Cardiac muscle cell (in vitro differentiated cells and primary cell): ENCODE measurements at regions not wholly inside any gene's neighbourhood (a gene's known extent, or its start where the extent isn't known, plus 50 kb on each side); places are given as distances from the start of the nearest gene placed in this dataset.
"Not testable (repeated sequence)": the region's sequence is repeated elsewhere in the genome, so short reads cannot be mapped to it uniquely, and the experiment has no call there.

Experiments
- DNase-seq, 2 donors: peaks; one replicate each; pipeline versions ENCODE4 v3.0.0 to v3.0.0-alpha.2; 2010 to 2017; ENCODE audit warnings: low read depth in 1 of 2, low spot score in 1 of 2
- H3K27ac ChIP-seq: fragments of 200-600 bp; sonication (generic); 2 replicates; pipeline ENCODE4 v1.5.1; 2016
- H3K27me3 ChIP-seq: fragments of 200-600 bp; sonication (generic); 2 replicates; pipeline ENCODE4 v1.6.0; 2016; ENCODE audit warnings: control low read depth
- H3K36me3 ChIP-seq: fragments of 200-600 bp; sonication (generic); 2 replicates; pipeline ENCODE4 v1.5.1; 2016; ENCODE audit warnings: control low read depth
- H3K4me1 ChIP-seq: fragments of 200-600 bp; sonication (generic); 2 replicates; pipeline ENCODE4 v1.8.1; 2017; ENCODE audit warnings: low read depth, mild to moderate bottlenecking, mixed run types
- H3K4me3 ChIP-seq: fragments of 200-600 bp; sonication (generic); 2 replicates; pipeline ENCODE4 v1.5.1; 2016; ENCODE audit warnings: mild to moderate bottlenecking
- H3K9me3 ChIP-seq: fragments of 200-600 bp; sonication (generic); 2 replicates; pipeline ENCODE4 v1.5.1; 2017; ENCODE audit warnings: low read depth, mild to moderate bottlenecking, control low read depth
- CTCF ChIP-seq: IDR thresholded peaks from 2 replicates; pipeline ENCODE4 v1.5.1; 2012; ENCODE audit warnings: low read depth, mild to moderate bottlenecking, low read length

GRCh38 chr5:122209601-122210000 is 80.3 kb downstream of the ZNF474 start:
- not testable (repeated sequence) for DNase-seq, H3K36me3 ChIP-seq, H3K27me3 ChIP-seq, H3K27ac ChIP-seq, H3K4me3 ChIP-seq, H3K9me3 ChIP-seq, H3K4me1 ChIP-seq

GRCh38 chr5:122218778-122219177 is 89.4 kb downstream of the ZNF474 start:
- Histone ChIP-seq H3K9me3 (no peaks in the 10 kb centered on the region), H3K36me3 (no peaks in the 10 kb centered on the region), H3K27me3 (no peaks in the 10 kb centered on the region), H3K4me1 (no peaks in the 10 kb centered on the region), H3K4me3 (no peak overlapping the region), H3K27ac (no peak overlapping the region)
- TF ChIP-seq CTCF: no peak
- DNase-seq: no peak

GRCh38 chr5:122219436-122220166 is 90.3 kb downstream of the ZNF474 start:
- Histone ChIP-seq H3K4me1 (no peaks in the 10 kb centered on the region), H3K27me3 (no peaks in the 10 kb centered on the region), H3K36me3 (no peaks in the 10 kb centered on the region), H3K4me3 (no peak overlapping the region), H3K27ac (no peak overlapping the region), H3K9me3 (no peaks in the 10 kb centered on the region)
- no peak for TF ChIP-seq CTCF
- no peak for DNase-seq

- no peaks in the 10 kb centered on the region for H3K4me1 ChIP-seq
- no peak for DNase-seq
- no peak overlapping the region for H3K27ac ChIP-seq
- H3K9me3 ChIP-seq: no peaks in the 10 kb centered on the region
- H3K27me3 ChIP-seq: no peaks in the 10 kb centered on the region
- no peak overlapping the region for H3K4me3 ChIP-seq
- H3K36me3 ChIP-seq: no peaks in the 10 kb centered on the region
- no peak for TF ChIP-seq CTCF
Measured at GRCh38 chr5:122220511-122220910, 91.2 kb downstream of the ZNF474 start.

GRCh38 chr5:122221857-122222256 is 90.2 kb upstream of the SNCAIP start:
- DNase-seq: no peak
- no peak for TF ChIP-seq CTCF
- no peak overlapping the region for H3K27ac ChIP-seq
- no peak overlapping the region for H3K4me3 ChIP-seq
- no peaks in the 10 kb centered on the region for H3K9me3 ChIP-seq
- H3K27me3 ChIP-seq: no peaks in the 10 kb centered on the region
- H3K36me3 ChIP-seq: no peaks in the 10 kb centered on the region
- H3K4me1 ChIP-seq: no peaks in the 10 kb centered on the region

- H3K27ac ChIP-seq: no peak overlapping the region
- H3K9me3 ChIP-seq: no peaks in the 10 kb centered on the region
- H3K4me1 ChIP-seq: no peaks in the 10 kb centered on the region
- TF ChIP-seq CTCF: no peak
- no peaks in the 10 kb centered on the region for H3K36me3 ChIP-seq
- no peaks in the 10 kb centered on the region for H3K27me3 ChIP-seq
- no peak overlapping the region for H3K4me3 ChIP-seq
- no peak for DNase-seq
Measured at GRCh38 chr5:122222580-122222979, 89.5 kb upstream of the SNCAIP start.
